HCT116 (cell line): ENCODE measurements at regions not wholly inside any gene's neighbourhood (a gene's known extent, or its start where the extent isn't known, plus 50 kb on each side); places are given as distances from the start of the nearest gene placed in this dataset.

Experiments
- CTCF ChIP-seq, 3 experiments: fragments of 200-600 bp in 1 of 3; sonication (generic) in 1 of 3; IDR thresholded peaks in 2 of 3; conservative IDR thresholded peaks in 1 of 3; 2 replicates each; pipeline ENCODE4 v1.5.1; 2012 to 2017; ENCODE audit warnings: low read depth in 2 of 3, low read length in 2 of 3, antibody characterized with exemption in 1 of 3, borderline replicate concordance in 1 of 3, control low read depth in 1 of 3, mild to moderate bottlenecking in 1 of 3, mixed read lengths in 1 of 3, mixed run types in 1 of 3, moderate library complexity in 1 of 3; ENCODE audit not compliant: insufficient read depth in 1 of 3
- ELF1 ChIP-seq: IDR thresholded peaks from 2 replicates; pipeline ENCODE4 v1.6.1; 2012; ENCODE audit warnings: low read depth, borderline replicate concordance
- EZH2phosphoT487 ChIP-seq: fragments of 200-600 bp; IDR thresholded peaks from 2 replicates; pipeline ENCODE4 v1.6.1; 2018; ENCODE audit warnings: antibody characterized with exemption, borderline replicate concordance
- POLR2A ChIP-seq: IDR thresholded peaks from 2 replicates; pipeline ENCODE4 v1.7.0; 2011; ENCODE audit warnings: borderline replicate concordance; ENCODE audit not compliant: insufficient read depth, insufficient read length; ENCODE audit errors: extremely low read depth
- POLR2AphosphoS5 ChIP-seq: IDR thresholded peaks from 2 replicates; pipeline ENCODE4 v1.6.1; 2011; ENCODE audit warnings: mild to moderate bottlenecking, low read depth, low read length, moderate library complexity
- REST ChIP-seq: IDR thresholded peaks from 2 replicates; pipeline ENCODE4 v1.6.1; 2012; ENCODE audit warnings: low read depth
- SIN3A ChIP-seq: IDR thresholded peaks from 2 replicates; pipeline ENCODE4 v1.6.1; 2012; ENCODE audit warnings: low read depth

GRCh38 chr1:96157101-96157500 is 564.5 kb upstream of the PTBP2 start:
- TF ChIP-seq SIN3A (no peak), CTCF (IDR thresholded peaks at IDR 0.05 in 2 of 3, conservative IDR thresholded peaks at IDR 0.05 in 1 of 3; ENCODE audit: borderline replicate concordance in 1 of 3, insufficient read depth in 1 of 3, low read depth in 2 of 3, low read length in 2 of 3) (no peak), REST (no peak), POLR2A (no peak), EZH2phosphoT487 (no peak), ELF1 (no peak), POLR2AphosphoS5 (no peak)
